Fibroblast of skin of left quadriceps (primary cell): ENCODE measurements at regions not wholly inside any gene's neighbourhood (a gene's known extent, or its start where the extent isn't known, plus 50 kb on each side); places are given as distances from the start of the nearest gene placed in this dataset.

Source experiments
- DNase-seq, 2 experiments: peaks; one replicate each; pipeline ENCODE4 v3.0.0-alpha.2; 2013; ENCODE audit warnings: low read depth in 2 of 2

- DNase-seq = no peak
These were observed 604.8 kb upstream of the SEL1L start for GRCh38 chr14:82138431-82138830.

DNA sequence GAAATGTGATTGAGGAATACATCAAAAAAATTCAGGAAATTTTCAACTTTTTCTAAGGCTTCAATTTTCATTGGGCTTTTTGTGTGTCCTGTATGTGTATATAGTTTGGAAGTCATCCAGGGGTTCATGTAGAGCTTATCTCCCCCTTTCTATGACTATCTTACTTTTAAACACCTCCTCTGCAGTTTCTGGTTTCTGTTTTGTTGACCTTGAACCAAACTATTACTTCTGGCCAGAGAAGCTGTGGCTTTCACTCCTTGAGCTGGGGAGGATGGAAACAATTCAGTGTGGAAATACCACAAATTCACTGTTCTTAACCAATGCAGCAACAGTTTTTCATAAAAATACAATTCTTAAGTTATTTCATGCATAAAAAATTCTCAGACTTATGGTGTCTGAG is 613.2 kb upstream of the SEL1L start:
- no peak for DNase-seq

- no peak for DNase-seq
These were observed 620.0 kb upstream of the SEL1L start for GRCh38 chr14:82153689-82154088.

DNA sequence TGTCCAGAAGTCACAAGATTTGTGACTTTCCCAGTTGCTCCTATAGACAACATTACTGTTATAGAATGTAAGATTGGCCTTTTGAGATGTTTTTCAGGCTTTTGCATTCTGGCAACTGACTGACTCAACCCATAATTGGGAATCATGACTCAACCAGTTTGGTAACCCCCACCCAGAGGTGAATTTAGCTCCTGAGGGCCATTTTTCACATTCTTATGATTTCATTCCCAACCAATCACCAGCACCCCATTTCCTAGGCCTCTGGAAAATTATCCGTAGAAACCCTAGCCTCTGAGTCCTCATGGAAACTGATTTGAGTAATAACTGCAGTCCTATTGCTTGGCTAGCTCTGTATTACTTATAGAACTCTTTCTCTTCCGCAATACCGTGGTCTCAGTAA is 626.0 kb upstream of the SEL1L start:
- DNase-seq = peak; percentile 4

DNA sequence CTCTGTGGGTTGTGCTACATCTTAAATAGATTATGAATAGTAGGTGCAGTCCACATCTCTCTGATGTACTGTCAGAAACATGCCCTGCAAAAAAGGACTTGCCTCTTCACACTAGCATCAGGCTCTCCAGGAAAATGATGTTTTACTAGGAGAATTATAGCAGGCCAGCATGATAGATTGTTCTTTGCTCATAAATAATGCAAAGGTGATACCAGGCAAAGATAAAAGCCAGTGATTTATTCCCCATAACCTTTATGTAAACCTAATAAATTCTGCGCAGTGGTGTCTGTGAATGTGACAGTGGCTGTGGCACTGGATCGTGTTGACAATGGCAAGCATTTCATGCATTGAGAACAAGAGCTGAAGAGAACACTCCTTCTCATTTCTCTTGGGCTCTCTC is 646.5 kb upstream of the SEL1L start:
- DNase-seq = no peak

DNA sequence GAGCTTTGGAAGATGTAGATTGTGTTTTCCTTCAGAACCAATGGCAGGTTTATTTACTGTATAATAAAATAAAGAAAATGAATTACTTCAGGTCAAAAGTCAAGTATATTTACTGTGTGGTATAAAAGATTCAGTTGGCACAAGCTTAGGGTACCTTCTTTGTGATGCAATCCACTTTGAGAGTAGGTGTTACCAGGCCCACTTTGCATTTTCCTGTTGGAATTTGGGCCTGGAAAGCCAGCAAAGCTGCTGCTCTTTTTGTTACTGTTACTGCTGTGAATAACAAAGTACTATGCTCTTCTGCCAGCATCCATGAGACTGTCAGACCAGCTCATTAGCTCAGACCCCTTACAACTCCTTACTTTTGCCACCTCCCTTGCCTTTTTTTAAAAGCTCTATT is 649.0 kb upstream of the SEL1L start:
- no peak for DNase-seq

- no peak for DNase-seq
These were observed 657.1 kb upstream of the SEL1L start for GRCh38 chr14:82190742-82191141.

GRCh38 chr14:82192387-82192786 is 658.7 kb upstream of the SEL1L start:
- no peak for DNase-seq

- no peak for DNase-seq
These were observed 689.6 kb upstream of the SEL1L start for GRCh38 chr14:82223276-82223675.

DNA sequence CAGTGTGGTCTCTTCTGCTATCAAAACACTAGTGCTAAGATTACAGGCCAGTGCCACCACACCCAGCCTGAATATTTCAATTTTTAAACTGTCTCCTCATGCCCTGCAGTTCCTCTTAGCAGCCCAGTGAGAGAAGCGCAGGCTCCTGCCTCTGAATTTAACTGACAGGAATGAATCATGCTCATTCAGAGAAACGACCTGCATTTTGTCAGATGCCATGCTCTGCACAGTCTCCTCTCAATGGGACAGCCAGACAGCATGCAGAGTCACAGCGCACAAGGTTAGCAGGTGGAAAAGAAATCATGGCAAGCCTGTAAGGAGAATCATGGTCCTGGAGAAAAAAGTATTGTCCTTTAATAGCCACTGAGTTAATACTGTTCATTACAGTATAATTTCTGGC is 691.0 kb upstream of the SEL1L start:
- DNase-seq = no peak

GRCh38 chr14:82230748-82231147 is 697.1 kb upstream of the SEL1L start:
- DNase-seq = no peak

- no peak for DNase-seq
These were observed 705.0 kb upstream of the SEL1L start for GRCh38 chr14:82238649-82239048.

GRCh38 chr14:82239223-82239622 is 705.6 kb upstream of the SEL1L start:
- DNase-seq = no peak

DNA sequence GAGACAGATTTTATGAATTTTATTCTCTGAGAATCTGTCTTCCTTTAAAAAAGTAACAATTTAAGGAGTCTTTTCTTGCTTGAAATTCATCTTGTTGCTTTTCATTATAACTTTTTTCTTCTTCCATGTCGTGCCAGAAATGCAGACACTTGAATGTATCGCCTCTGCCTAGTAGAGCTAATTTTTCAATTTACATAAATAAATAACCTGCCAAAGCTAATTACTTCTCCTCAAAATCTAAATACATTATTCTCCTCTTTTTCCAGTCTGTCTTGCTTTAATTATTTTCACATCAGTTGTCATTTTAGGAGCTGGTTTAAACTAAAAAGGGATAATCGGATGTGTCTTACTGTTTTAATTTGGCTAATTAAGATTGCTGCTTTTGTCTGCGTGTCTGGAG is 711.1 kb upstream of the SEL1L start:
- DNase-seq = no peak

DNA sequence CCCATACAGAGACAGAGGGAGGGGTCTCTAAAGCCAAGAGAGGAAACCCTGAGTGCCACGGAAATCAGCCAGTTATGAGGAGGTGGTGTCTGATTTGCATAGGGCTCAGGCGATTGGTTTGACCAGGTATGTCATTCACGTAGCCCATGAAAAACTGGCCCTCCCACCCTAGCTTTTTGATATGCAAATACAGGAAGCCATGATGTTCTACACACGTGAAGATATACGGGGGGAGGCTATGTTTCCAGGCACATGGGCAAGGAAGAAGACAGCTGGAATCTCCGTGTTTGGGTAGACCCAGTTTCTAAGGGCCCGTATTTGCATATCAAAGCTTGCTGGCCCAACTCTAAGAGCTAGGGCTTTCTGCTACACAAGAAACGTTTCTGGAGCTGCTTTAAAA is 717.8 kb upstream of the SEL1L start:
- no peak for DNase-seq

- no peak for DNase-seq
These were observed 736.6 kb upstream of the SEL1L start for GRCh38 chr14:82270286-82270685.

GRCh38 chr14:82298811-82299210 is 765.2 kb upstream of the SEL1L start:
- DNase-seq = no peak

- no peak for DNase-seq
These were observed 775.5 kb upstream of the SEL1L start for GRCh38 chr14:82309199-82309598.

DNA sequence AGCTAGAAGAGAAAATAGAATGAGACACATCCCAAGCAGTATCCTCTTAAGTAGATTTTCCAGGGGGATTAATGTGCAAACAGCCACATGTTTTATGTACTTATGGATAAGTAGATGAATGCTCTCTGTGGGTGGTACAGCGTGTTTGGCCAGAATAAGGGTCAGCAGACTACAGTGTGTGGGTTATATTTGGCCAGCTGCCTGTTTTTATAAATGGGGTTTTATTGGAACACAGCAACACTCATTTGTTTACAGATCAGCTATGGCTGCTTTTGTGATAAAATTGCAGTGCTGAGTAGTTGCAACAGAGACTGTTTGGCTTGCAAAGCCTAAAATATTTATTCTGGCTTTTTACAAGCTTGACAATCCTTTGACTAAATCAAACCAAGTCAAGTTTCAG is 780.2 kb upstream of the SEL1L start:
- no peak for DNase-seq

DNA sequence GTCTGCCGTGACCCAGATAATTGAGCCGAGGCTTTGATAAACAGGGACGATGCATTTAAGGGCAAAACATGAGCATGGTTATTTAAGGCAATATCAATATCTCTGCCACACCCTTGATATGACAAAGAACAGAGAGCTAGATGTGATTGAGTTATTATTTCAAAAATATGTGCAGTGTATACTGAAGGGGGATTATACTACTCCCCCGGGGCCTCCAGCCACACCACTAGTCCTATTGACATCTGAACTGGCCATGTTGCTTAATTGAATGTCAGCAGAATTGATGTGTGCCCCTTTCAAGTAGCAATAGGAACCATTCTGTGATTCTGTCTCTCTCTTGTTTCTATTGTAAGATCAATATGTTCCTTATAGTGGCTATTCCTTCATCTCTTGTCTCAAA is 794.8 kb upstream of the SEL1L start:
- DNase-seq = no peak

DNA sequence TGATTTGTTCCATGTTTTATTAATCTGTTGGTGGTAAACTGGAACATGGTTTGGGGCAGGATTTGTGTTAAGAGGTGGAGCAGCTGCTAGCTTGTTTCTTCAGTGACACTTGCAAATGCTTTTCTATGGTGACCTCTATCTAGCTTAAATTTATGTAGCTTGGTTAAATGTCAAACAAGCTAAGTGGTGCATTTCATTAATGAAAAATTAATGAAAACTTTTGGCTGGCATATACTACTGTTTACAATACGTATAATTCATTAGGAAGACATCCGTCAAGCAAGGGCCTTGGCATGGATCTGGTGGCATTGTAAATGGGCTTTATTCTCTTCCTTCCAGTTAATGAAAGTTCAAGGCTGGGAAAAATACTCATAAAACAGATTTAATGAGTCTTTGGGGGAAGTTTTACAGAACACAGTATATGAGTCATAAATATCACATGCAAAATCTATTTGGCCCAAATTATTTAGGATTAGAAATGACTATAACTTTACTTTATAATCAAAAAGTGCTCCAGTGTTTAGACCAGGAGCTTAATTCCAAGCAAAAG is 807.7 kb upstream of the SEL1L start:
- no peak for DNase-seq

GRCh38 chr14:82342596-82342995 is 808.9 kb upstream of the SEL1L start:
- no peak for DNase-seq

- DNase-seq = no peak
These were observed 811.5 kb upstream of the SEL1L start for GRCh38 chr14:82345184-82345583.

GRCh38 chr14:82354126-82354525 is 820.5 kb upstream of the SEL1L start:
- no peak for DNase-seq

- no peak for DNase-seq
These were observed 825.5 kb upstream of the SEL1L start for GRCh38 chr14:82359201-82359600.
